Loucy (cell line): ENCODE measurements at regions not wholly inside any gene's neighbourhood (a gene's known extent, or its start where the extent isn't known, plus 50 kb on each side); places are given as distances from the start of the nearest gene placed in this dataset.

Source experiments
- EZH2phosphoT487 ChIP-seq: fragments of 200-600 bp; IDR thresholded peaks from 2 replicates; pipeline ENCODE4 v1.6.1; 2018; ENCODE audit warnings: antibody characterized with exemption, mild to moderate bottlenecking, moderate library complexity, borderline replicate concordance
- TF ChIP-seq, protein P1 (sequence below): fragments of 200-600 bp; sonication (generic); conservative IDR thresholded peaks from 2 replicates; pipeline ENCODE4 v1.5.1; 2014; ENCODE audit warnings: mild to moderate bottlenecking, antibody characterized with exemption, low read length

DNA sequence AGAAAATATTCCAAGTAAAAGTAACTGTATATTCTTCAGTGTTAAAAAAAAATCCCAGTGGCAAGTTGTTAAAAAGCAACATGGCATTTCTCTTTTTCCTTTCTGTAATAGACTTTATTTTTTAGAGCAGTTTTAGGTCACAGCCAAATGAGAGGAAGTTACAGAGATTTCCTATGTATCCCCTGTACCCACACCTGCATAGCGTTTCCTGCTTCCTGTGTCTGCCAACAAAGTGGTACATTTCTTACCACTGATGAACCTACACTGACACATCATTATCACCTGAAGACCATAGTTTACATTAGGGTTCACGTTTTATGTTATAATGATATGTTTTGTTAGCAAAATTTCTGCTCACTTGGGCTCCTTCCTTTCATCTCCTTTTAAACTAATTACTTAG, 124.7 kb downstream of the GPAT3 start:
- TF ChIP-seq, protein P1, sequence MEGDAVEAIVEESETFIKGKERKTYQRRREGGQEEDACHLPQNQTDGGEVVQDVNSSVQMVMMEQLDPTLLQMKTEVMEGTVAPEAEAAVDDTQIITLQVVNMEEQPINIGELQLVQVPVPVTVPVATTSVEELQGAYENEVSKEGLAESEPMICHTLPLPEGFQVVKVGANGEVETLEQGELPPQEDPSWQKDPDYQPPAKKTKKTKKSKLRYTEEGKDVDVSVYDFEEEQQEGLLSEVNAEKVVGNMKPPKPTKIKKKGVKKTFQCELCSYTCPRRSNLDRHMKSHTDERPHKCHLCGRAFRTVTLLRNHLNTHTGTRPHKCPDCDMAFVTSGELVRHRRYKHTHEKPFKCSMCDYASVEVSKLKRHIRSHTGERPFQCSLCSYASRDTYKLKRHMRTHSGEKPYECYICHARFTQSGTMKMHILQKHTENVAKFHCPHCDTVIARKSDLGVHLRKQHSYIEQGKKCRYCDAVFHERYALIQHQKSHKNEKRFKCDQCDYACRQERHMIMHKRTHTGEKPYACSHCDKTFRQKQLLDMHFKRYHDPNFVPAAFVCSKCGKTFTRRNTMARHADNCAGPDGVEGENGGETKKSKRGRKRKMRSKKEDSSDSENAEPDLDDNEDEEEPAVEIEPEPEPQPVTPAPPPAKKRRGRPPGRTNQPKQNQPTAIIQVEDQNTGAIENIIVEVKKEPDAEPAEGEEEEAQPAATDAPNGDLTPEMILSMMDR = no peak
- TF ChIP-seq EZH2phosphoT487 = no peak
